ENCODE measurements at regions not wholly inside any gene's neighbourhood (a gene's known extent, or its start where the extent isn't known, plus 50 kb on each side); places are given as distances from the start of the nearest gene placed in this dataset.

- no peak for DNase-seq (ENCODE audit: low spot score)
These were observed 54.9 kb downstream of the NKX2-1 start for GRCh38 chr14:36465178-36465577.

GRCh38 chr14:36462890-36463289, 57.1 kb downstream of the NKX2-1 start:
- DNase-seq (ENCODE audit: low spot score): no peak

GRCh38 chr14:36455241-36455627, 64.8 kb downstream of the NKX2-1 start:
- no peak for DNase-seq (ENCODE audit: low spot score)

- no peak for DNase-seq (ENCODE audit: low spot score)
These were observed 65.3 kb downstream of the NKX2-1 start for GRCh38 chr14:36454599-36455240.

- no peak for DNase-seq (ENCODE audit: low spot score)
These were observed 67.2 kb downstream of the NKX2-1 start for GRCh38 chr14:36452860-36453259.

- DNase-seq (ENCODE audit: low spot score): no peak
These were observed 68.5 kb downstream of the NKX2-1 start for GRCh38 chr14:36451310-36452065.

- DNase-seq (ENCODE audit: low spot score): no peak
These were observed 69.5 kb downstream of the NKX2-1 start for GRCh38 chr14:36450550-36450949.

GRCh38 chr14:36449903-36450302, 70.1 kb downstream of the NKX2-1 start:
- no peak for DNase-seq (ENCODE audit: low spot score)

GRCh38 chr14:36443374-36443773, 76.7 kb downstream of the NKX2-1 start:
- DNase-seq (ENCODE audit: low spot score): no peak

- no peak for DNase-seq (ENCODE audit: low spot score)
These were observed 77.2 kb downstream of the NKX2-1 start for GRCh38 chr14:36442824-36443241.

- no peak for DNase-seq (ENCODE audit: low spot score)
These were observed 78.7 kb downstream of the NKX2-1 start for GRCh38 chr14:36441283-36441682.

GRCh38 chr14:36439766-36440165, 80.3 kb downstream of the NKX2-1 start:
- DNase-seq (ENCODE audit: low spot score): no peak

GRCh38 chr14:36438883-36439282, 81.1 kb downstream of the NKX2-1 start:
- no peak for DNase-seq (ENCODE audit: low spot score)

- no peak for DNase-seq (ENCODE audit: low spot score)
These were observed 89.4 kb downstream of the NKX2-1 start for GRCh38 chr14:36430662-36431084.

GRCh38 chr14:36430169-36430568, 89.9 kb downstream of the NKX2-1 start:
- no peak for DNase-seq (ENCODE audit: low spot score)

GRCh38 chr14:36429692-36430091, 90.3 kb downstream of the NKX2-1 start:
- no peak for DNase-seq (ENCODE audit: low spot score)

GRCh38 chr14:36428350-36428749, 91.7 kb downstream of the NKX2-1 start:
- DNase-seq (ENCODE audit: low spot score): no peak

- DNase-seq (ENCODE audit: low spot score): no peak
These were observed 93.2 kb downstream of the NKX2-1 start for GRCh38 chr14:36426836-36427235.

- no peak for DNase-seq (ENCODE audit: low spot score)
These were observed 93.9 kb downstream of the NKX2-1 start for GRCh38 chr14:36426113-36426512.

GRCh38 chr14:36424478-36425102, 95.4 kb downstream of the NKX2-1 start:
- no peak for DNase-seq (ENCODE audit: low spot score)

GRCh38 chr14:36423430-36423829, 96.6 kb downstream of the NKX2-1 start:
- DNase-seq (ENCODE audit: low spot score): no peak

- DNase-seq (ENCODE audit: low spot score): no peak
These were observed 99.8 kb upstream of the MBIP start for GRCh38 chr14:36420149-36420687.

- no peak for DNase-seq (ENCODE audit: low spot score)
These were observed 98.5 kb upstream of the MBIP start for GRCh38 chr14:36418937-36419336.

Measured in COLO829 (cell line).